GM12892 (cell line): ENCODE measurements at regions not wholly inside any gene's neighbourhood (a gene's known extent, or its start where the extent isn't known, plus 50 kb on each side); places are given as distances from the start of the nearest gene placed in this dataset.

Source experiments
- POLR2A ChIP-seq: IDR thresholded peaks from 2 replicates; pipeline ENCODE4 v1.6.1; 2011; ENCODE audit warnings: low read depth, low read length, control low read depth
- POLR2AphosphoS5 ChIP-seq: IDR thresholded peaks from 2 replicates; pipeline ENCODE4 v1.6.1; 2011; ENCODE audit warnings: low read depth, low read length, control low read depth
- TAF1 ChIP-seq: IDR thresholded peaks from 2 replicates; pipeline ENCODE4 v1.6.1; 2011; ENCODE audit warnings: low read depth, mild to moderate bottlenecking, control low read depth, low read length, borderline replicate concordance

- TF ChIP-seq POLR2A (no peak), POLR2AphosphoS5 (no peak), TAF1 (no peak)
Measured at GRCh38 chr4:14449308-14449707, 553.0 kb upstream of the CPEB2 start.
